HG03139 (cell line): ENCODE measurements at regions not wholly inside any gene's neighbourhood (a gene's known extent, or its start where the extent isn't known, plus 50 kb on each side); places are given as distances from the start of the nearest gene placed in this dataset.

ENCODE experiments used
- ATAC-seq: cut with Tn5 transposase; IDR thresholded peaks from one replicate; pipeline ENCODE4 v1.9.1; 2021; ENCODE audit not compliant: unreplicated experiment

- no peak for ATAC-seq
Measured at GRCh38 chr12:46131732-46132469, 136.9 kb downstream of the SLC38A1 start.

- no peak for ATAC-seq
Measured at GRCh38 chr12:46127656-46128055, 137.3 kb upstream of the SCAF11 start.

- ATAC-seq: no peak
Measured at GRCh38 chr12:46126050-46126727, 135.8 kb upstream of the SCAF11 start.

- ATAC-seq: peak; percentile 80
Measured at GRCh38 chr12:46124848-46125619, 134.7 kb upstream of the SCAF11 start.

- ATAC-seq: no peak
Measured at GRCh38 chr12:46124132-46124847, 133.9 kb upstream of the SCAF11 start.

DNA sequence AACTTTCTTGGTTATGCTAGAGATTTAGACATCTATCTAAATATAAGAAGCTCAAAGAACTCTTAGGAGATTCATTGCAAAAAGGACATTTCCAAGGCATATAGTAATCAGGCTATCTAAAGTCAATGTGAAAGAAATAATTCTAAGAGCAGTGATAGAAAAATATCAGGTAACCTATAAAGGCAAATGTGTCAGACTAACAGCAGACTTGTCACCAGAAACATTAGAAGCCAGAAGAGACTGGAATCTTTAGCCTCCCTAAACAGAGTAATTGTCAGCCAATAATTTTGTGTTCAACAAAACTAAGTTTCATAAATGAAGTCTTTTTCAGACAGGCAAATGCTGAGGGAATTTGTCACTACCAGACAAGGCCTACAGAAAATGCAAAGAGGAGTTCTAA, 122.0 kb upstream of the SCAF11 start:
- ATAC-seq: no peak

DNA sequence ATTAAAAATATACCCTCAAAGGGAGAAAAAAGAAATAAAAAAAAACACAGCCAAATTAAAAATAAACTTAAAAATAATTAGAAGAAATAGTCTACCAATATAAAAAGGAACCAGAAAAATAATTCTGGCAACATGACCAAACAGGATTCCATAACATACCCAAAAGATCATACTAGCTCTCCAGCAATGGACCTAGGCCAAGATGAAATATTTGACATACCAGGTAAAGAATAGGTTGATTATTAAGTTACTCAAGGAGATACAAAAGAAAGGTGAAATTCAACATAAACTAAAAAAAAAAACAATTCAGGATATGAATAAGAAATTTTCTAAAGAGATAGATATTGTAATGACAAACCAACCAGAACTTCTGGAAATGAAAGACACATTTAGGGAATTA, 121.3 kb upstream of the SCAF11 start:
- ATAC-seq: no peak

GRCh38 chr12:46110928-46111699, 120.7 kb upstream of the SCAF11 start:
- no peak for ATAC-seq

DNA sequence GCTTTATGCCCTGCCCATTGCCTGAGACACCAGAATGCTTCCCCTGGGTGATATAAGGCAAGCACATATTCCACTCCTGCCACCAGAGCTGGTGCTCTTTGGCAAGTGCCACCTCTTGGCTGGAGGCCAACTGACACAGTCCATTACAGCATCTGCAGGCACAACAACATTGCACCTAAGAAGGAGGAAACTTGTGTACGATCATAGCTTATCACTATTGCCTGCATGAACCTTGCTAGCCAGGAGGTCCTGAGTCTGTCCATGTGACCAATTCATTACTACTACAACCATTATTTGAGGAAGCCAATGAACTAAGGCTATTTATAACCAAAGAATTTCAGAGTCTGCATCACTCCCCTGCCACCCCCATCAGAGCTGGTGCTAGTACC, 119.8 kb upstream of the SCAF11 start:
- ATAC-seq: no peak

- no peak for ATAC-seq
Measured at GRCh38 chr12:46109343-46110222, 119.2 kb upstream of the SCAF11 start.

DNA sequence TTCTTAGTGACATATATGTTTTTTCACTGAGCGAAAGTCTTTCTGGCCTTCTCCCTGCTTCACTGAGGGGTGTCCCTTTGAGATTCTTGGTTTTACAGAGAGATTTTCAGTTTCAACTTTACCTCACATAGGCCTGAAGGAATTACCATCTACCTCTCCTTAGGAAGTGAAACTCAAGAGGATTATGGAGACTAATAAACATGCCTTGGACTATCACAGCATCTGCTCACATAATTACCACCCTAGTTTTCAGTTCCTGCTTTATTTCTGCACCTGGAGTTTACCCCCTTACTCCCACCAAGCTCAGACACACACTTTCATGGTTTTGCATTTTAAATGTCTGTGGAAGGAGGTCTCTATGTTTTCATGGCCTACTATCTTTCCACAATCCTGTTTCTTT, 118.3 kb upstream of the SCAF11 start:
- peak; percentile 84 for ATAC-seq

DNA sequence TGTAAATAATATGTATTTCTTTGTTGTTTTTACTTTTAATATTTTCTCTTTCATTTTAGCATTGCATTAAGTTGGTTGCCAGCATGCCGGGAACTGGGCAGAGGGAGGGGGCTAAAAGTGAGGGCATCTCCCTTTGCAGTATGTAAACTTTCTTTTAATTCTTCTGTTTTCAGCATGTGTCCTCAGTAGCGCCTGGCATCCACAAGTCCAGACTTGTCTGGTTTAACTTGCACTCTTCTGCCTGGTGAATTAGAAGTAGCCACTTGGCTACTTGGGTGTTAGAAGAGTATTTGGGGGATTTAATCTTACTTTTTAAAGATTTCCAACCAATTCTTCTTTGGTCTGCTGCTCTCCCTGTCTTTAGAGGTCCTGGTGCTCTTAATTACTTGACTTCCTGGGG, 117.2 kb upstream of the SCAF11 start:
- ATAC-seq: no peak

- ATAC-seq: no peak
Measured at GRCh38 chr12:46105735-46106134, 115.4 kb upstream of the SCAF11 start.

DNA sequence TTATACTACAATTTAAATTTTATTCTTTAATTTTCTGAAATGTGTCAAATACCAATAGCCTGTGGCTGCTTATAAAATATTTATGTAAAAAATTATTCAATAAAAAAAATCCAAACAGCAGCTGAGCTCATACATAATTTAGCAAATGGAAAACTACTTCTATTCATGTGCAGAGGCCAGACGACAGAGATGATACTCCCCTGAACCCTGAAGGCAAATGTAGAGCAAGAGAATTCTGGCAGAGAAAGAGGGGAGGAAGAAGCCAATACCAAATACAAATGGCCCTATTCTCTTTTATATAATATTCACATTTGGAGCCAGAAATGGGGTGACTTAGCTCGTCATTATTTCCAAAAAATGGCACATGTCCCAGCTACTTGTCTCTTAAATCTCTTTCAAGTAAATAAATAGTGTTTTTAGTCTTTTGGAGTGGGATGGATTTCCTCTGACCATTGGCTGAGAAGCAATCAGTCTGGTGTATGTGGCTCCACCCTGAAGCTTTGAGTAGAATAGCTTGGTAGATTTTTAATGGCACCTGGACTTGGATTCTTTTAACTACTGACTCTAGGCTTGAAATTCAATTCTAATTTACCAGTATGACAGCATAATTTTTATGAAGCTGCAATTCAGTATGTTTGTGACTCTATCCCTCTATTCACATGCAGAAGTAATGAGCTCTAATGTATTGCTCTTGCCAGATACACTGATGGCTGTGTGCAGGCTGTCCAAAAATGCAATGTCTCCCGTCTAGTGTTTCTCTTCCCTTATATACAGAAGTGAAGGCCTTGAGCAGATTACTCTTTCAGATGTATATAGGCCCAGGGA, 113.4 kb upstream of the SCAF11 start:
- ATAC-seq: no peak

DNA sequence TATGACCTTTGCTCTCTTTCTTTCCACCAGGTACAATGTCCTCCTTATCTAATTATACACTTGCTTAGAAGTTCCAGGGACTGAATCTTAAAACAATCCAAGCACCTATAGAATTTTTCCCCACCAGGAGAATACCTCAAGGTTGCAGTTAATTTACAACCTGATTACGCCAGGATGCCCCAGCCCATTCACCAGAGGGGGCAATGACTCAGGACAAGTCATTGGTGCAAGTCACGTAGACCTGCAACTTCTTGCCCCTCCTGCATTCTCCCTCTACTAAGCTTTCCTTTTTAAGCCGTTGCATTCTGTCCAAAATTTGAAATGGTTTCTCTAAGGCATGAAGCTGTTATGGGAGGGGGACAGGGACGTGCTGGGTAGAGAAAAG, 111.1 kb upstream of the SCAF11 start:
- ATAC-seq: no peak

DNA sequence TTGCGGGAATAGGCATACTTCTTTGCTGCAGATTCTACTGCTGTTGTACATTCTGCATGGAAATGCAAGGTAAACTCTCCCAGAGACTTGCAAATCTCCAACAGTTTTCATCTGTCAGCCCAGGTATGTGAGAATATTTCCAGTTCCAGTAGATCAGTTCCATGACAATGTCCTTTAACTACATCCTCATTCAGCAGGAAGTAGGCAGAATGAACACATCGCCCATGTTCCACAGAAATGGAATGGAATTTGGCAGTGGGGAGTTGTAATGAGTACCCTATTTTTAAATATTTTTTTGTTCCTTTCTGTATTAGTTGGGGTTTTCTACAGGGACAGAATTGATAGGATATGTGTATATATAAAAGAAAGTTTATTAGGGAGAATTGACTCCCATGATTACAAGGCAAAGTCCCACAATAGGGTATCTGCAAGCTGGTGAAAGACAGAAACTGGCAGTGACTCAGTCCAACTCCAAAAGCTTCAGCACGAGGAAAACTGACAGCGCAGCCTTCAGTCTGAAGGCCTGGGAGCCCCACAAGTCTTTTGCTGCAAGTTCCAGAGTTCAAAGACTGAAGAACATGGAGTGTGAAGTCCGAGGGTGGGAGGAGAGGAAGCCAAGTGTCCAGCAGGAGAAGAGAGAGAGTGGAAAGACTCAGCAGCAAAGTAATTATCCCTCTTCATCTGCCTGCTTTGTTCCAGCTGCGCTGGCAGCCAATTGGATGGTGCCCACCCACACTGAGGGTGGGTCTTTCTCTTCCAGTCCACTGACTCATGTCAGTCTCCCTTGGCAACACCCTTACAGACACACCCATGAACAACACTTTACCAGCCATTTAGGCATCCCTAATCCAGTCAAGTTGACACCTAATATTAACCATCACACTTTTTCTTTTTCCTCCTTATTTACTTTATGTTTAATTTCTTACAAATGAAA, 110.4 kb upstream of the SCAF11 start:
- no peak for ATAC-seq

DNA sequence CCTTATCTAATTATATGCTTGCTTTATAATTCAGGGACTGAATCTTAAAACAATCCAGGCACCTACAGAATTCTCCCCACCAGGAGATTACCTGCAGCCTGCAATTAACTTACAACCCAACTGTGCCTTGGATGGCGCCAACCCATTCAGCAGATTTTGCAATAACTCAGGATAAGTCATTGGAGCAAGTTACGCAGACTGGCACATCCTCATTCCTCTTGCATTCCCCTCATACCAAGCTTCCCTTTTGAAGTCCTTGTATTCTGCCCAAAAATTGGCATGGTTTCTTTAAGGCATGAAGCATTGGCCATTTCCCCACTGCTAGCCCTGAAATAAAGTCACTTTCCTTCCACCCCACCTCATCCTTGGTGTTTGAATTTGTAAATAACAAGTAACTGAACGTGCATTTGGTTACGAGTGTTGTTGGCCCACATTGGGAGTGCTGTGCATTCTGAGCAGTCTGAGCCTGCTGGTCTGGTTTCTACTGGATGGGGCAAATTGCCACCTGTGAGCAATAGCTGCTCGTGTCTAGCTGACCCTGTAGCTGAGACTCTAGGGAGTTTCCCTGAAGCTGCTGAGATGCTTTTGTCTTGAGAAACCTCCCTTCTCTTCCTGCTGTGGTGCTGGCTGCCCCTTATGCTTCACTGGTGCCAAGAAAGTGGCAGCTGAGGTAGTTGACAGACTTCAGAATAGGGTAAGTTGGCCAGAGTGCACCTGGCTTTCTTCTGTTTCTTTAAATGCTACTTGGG, 99.2 kb upstream of the SCAF11 start:
- no peak for ATAC-seq
